Neural progenitor cell (in vitro differentiated cells): ENCODE measurements at regions not wholly inside any gene's neighbourhood (a gene's known extent, or its start where the extent isn't known, plus 50 kb on each side); places are given as distances from the start of the nearest gene placed in this dataset.

Experiments
- DNase-seq: peaks from one replicate; pipeline ENCODE4 v3.0.0-alpha.2; 2016; ENCODE audit warnings: low spot score
- H2AFZ ChIP-seq: fragments of 200-600 bp; sonication (generic); replicated peaks from 2 replicates; pipeline ENCODE4 v1.6.1; 2016; ENCODE audit warnings: antibody characterized with exemption
- H3F3A ChIP-seq: fragments of 200-600 bp; sonication (generic); 2 replicates; pipeline ENCODE4 v1.6.1; 2016; ENCODE audit warnings: antibody characterized with exemption, low read depth
- H3K27ac ChIP-seq: fragments of 200-600 bp; sonication (generic); 2 replicates; pipeline ENCODE4 v1.5.1; 2016; ENCODE audit warnings: mild to moderate bottlenecking
- H3K27me3 ChIP-seq: fragments of 200-600 bp; sonication (generic); 2 replicates; pipeline ENCODE4 v1.6.1; 2016; ENCODE audit warnings: mild to moderate bottlenecking, moderate library complexity
- H3K36me3 ChIP-seq: fragments of 200-600 bp; sonication (generic); 2 replicates; pipeline ENCODE4 v1.5.1; 2016
- H3K4me1 ChIP-seq: fragments of 200-600 bp; sonication (generic); 2 replicates; pipeline ENCODE4 v1.6.1; 2016; ENCODE audit warnings: mixed run types
- H3K4me2 ChIP-seq: fragments of 200-600 bp; sonication (generic); 2 replicates; pipeline ENCODE4 v1.6.1; 2016
- H3K4me3 ChIP-seq: fragments of 200-600 bp; sonication (generic); 2 replicates; pipeline ENCODE4 v1.5.1; 2016
- H3K79me2 ChIP-seq: fragments of 200-600 bp; sonication (generic); 2 replicates; pipeline ENCODE4 v1.6.1; 2016; ENCODE audit warnings: low read depth
- H3K9ac ChIP-seq: fragments of 200-600 bp; sonication (generic); 2 replicates; pipeline ENCODE4 v1.6.1; 2016
- H3K9me3 ChIP-seq: fragments of 200-600 bp; sonication (generic); 2 replicates; pipeline ENCODE4 v1.5.1; 2016; ENCODE audit warnings: low read depth
- H4K20me1 ChIP-seq: fragments of 200-600 bp; sonication (generic); 2 replicates; pipeline ENCODE4 v1.6.1; 2016; ENCODE audit warnings: low read depth
- H3K27ac Mint-ChIP-seq: 3 replicates; pipeline ENCODE4 v1.8.0; 2021; ENCODE audit warnings: mixed read lengths
- H3K27me3 Mint-ChIP-seq: 2 replicates; pipeline ENCODE4 v1.8.0; 2022; ENCODE audit warnings: low read depth, mild to moderate bottlenecking, inconsistent platforms, moderate library complexity, mixed read lengths; ENCODE audit not compliant: insufficient read depth
- H3K36me3 Mint-ChIP-seq: 3 replicates; pipeline ENCODE4 v1.8.0; 2021; ENCODE audit warnings: mixed read lengths
- H3K4me1 Mint-ChIP-seq: 3 replicates; pipeline ENCODE4 v1.8.0; 2021; ENCODE audit warnings: mixed read lengths
- H3K4me3 Mint-ChIP-seq: 3 replicates; pipeline ENCODE4 v1.8.0; 2021; ENCODE audit warnings: mild to moderate bottlenecking, moderate library complexity, mixed read lengths
- H3K9me3 Mint-ChIP-seq: 3 replicates; pipeline ENCODE4 v1.8.0; 2020; ENCODE audit warnings: mixed read lengths
- CTCF ChIP-seq: fragments of 200-600 bp; sonication (generic); IDR thresholded peaks from 2 replicates; pipeline ENCODE4 v1.5.1; 2017; ENCODE audit warnings: antibody characterized with exemption, mild to moderate bottlenecking
- EZH2 ChIP-seq: fragments of 200-600 bp; sonication (generic); IDR thresholded peaks from 2 replicates; pipeline ENCODE4 v1.6.1; 2017; ENCODE audit warnings: antibody characterized with exemption, mild to moderate bottlenecking, moderate library complexity
- EZH2phosphoT487 ChIP-seq: fragments of 200-600 bp; sonication (generic); IDR thresholded peaks from 2 replicates; pipeline ENCODE4 v1.6.1; 2017; ENCODE audit warnings: antibody characterized with exemption

- H3K27me3 Mint-ChIP-seq, result no peaks in the 10 kb centered on the region
- peak overlapping the region; percentile 19 for H2AFZ ChIP-seq
Observed at GRCh38 chr15:38994310-38994709, 429.7 kb upstream of the RASGRP1 start.

GRCh38 chr15:38996111-38996631 is 431.6 kb upstream of the RASGRP1 start:
- H3K27ac ChIP-seq, result no peak overlapping the region
- no peak for DNase-seq
- H3K4me3 ChIP-seq, result no peak overlapping the region
- H4K20me1 ChIP-seq, result no peaks in the 10 kb centered on the region
- H3F3A ChIP-seq, result no peaks in the 10 kb centered on the region
- H2AFZ ChIP-seq, result no peak overlapping the region
- H3K4me3 Mint-ChIP-seq, result no peak overlapping the region
- H3K9ac ChIP-seq, result no peak overlapping the region
- no peaks in the 10 kb centered on the region for H3K27me3 ChIP-seq
- H3K27me3 Mint-ChIP-seq, result no peaks in the 10 kb centered on the region
- H3K36me3 ChIP-seq, result no peaks in the 10 kb centered on the region
- H3K9me3 ChIP-seq, result no peaks in the 10 kb centered on the region
- H3K4me1 ChIP-seq, result peaks cover 16% of the 10 kb centered on the region
- H3K36me3 Mint-ChIP-seq, result no peaks in the 10 kb centered on the region
- H3K4me1 Mint-ChIP-seq, result no peaks in the 10 kb centered on the region
- no peaks in the 10 kb centered on the region for H3K79me2 ChIP-seq
- H3K27ac Mint-ChIP-seq, result no peak overlapping the region
- no peaks in the 10 kb centered on the region for H3K9me3 Mint-ChIP-seq
- no peak for TF ChIP-seq EZH2phosphoT487
- no peak for TF ChIP-seq CTCF
- no peak for TF ChIP-seq EZH2
- no peak overlapping the region for H3K4me2 ChIP-seq

More at GRCh38 chr15:38994310-38994709, 429.7 kb upstream of the RASGRP1 start:
- H3K27ac Mint-ChIP-seq, result no peak overlapping the region
- no peaks in the 10 kb centered on the region for H3K36me3 Mint-ChIP-seq
- no peaks in the 10 kb centered on the region for H3K9me3 ChIP-seq
- no peaks in the 10 kb centered on the region for H3K4me1 Mint-ChIP-seq
- DNase-seq, result no peak
- H4K20me1 ChIP-seq, result no peaks in the 10 kb centered on the region
- no peaks in the 10 kb centered on the region for H3K36me3 ChIP-seq
- H3K4me1 ChIP-seq, result peaks cover 16% of the 10 kb centered on the region
- no peaks in the 10 kb centered on the region for H3K27me3 ChIP-seq
- H3K27ac ChIP-seq, result no peak overlapping the region
- no peak overlapping the region for H3K4me3 ChIP-seq
- H3K4me3 Mint-ChIP-seq, result no peak overlapping the region
- no peak for TF ChIP-seq EZH2phosphoT487
- TF ChIP-seq EZH2, result no peak
- TF ChIP-seq CTCF, result no peak
- H3K9ac ChIP-seq, result no peak overlapping the region
- H3K9me3 Mint-ChIP-seq, result no peaks in the 10 kb centered on the region
- H3K4me2 ChIP-seq, result no peak overlapping the region
- no peaks in the 10 kb centered on the region for H3F3A ChIP-seq
- H3K79me2 ChIP-seq, result no peaks in the 10 kb centered on the region

- TF ChIP-seq EZH2 (no peak), EZH2phosphoT487 (no peak), CTCF (no peak)
- H2AFZ ChIP-seq, result no peak overlapping the region
- Mint-ChIP-seq H3K36me3 (no peaks in the 10 kb centered on the region), H3K27ac (no peak overlapping the region), H3K4me1 (no peaks in the 10 kb centered on the region), H3K27me3 (no peaks in the 10 kb centered on the region), H3K4me3 (no peak overlapping the region), H3K9me3 (peaks cover under 1% of the 10 kb centered on the region)
- H3K4me1 ChIP-seq, result peaks cover 14% of the 10 kb centered on the region
- H3K4me2 ChIP-seq, result no peak overlapping the region
- H3K4me3 ChIP-seq, result no peak overlapping the region
- no peak for DNase-seq
- H3K27me3 ChIP-seq, result no peaks in the 10 kb centered on the region
- no peaks in the 10 kb centered on the region for H3K36me3 ChIP-seq
- no peaks in the 10 kb centered on the region for H3F3A ChIP-seq
- H3K9me3 ChIP-seq, result no peaks in the 10 kb centered on the region
- H3K79me2 ChIP-seq, result no peaks in the 10 kb centered on the region
- H3K9ac ChIP-seq, result no peak overlapping the region
- no peak overlapping the region for H3K27ac ChIP-seq
- no peaks in the 10 kb centered on the region for H4K20me1 ChIP-seq
Observed at GRCh38 chr15:38997841-38998240, 433.2 kb upstream of the RASGRP1 start.
